GM12872 (cell line): ENCODE measurements at regions not wholly inside any gene's neighbourhood (a gene's known extent, or its start where the extent isn't known, plus 50 kb on each side); places are given as distances from the start of the nearest gene placed in this dataset.

ENCODE experiments used
- CTCF ChIP-seq: IDR thresholded peaks from 3 replicates; pipeline ENCODE4 v1.5.1; 2011; ENCODE audit warnings: low read depth, mild to moderate bottlenecking, low read length, moderate library complexity; ENCODE audit not compliant: insufficient read depth

GRCh38 chr3:72189339-72189738 is 404.4 kb upstream of the PROK2 start:
- TF ChIP-seq CTCF = no peak

GRCh38 chr3:72188536-72188935 is 403.6 kb upstream of the PROK2 start:
- no peak for TF ChIP-seq CTCF

GRCh38 chr3:72187131-72187530 is 402.2 kb upstream of the PROK2 start:
- peak; percentile 38; the same call in 2 of the 3 replicates for TF ChIP-seq CTCF

GRCh38 chr3:72186400-72186855 is 401.5 kb upstream of the PROK2 start:
- no peak for TF ChIP-seq CTCF

- TF ChIP-seq CTCF = no peak
Measured at GRCh38 chr3:72185549-72186399, 400.8 kb upstream of the PROK2 start.

GRCh38 chr3:72183489-72183888 is 398.5 kb upstream of the PROK2 start:
- TF ChIP-seq CTCF = no peak

GRCh38 chr3:72182206-72182605 is 397.3 kb upstream of the PROK2 start:
- TF ChIP-seq CTCF = no peak
